GM19043 (cell line): ENCODE measurements at regions not wholly inside any gene's neighbourhood (a gene's known extent, or its start where the extent isn't known, plus 50 kb on each side); places are given as distances from the start of the nearest gene placed in this dataset.
"Not testable (repeated sequence)": the region's sequence is repeated elsewhere in the genome, so short reads cannot be mapped to it uniquely, and the experiment has no call there.

Experiments used
- ATAC-seq: cut with Tn5 transposase; IDR thresholded peaks from one replicate; pipeline ENCODE4 v1.9.1; 2021; ENCODE audit warnings: low read depth; ENCODE audit not compliant: unreplicated experiment

DNA sequence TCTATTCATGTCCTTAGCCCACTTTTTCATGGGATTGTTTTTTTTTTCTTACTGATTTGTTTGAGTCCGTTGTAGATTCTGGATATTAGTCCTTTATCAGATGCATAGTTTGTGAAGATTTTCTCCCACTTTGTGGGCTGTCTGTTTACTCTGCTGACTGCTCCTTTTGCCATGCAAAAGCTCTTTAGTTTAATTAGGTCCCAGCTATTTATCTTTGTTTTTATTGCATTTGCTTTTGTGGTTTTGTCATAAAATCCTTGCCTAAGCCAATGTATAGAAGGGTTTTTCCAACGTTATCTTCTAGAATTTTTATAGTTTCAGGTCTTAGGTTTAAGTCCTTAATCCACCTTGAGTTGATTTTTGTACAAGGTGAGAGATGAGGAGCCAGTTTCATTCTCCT, 358.9 kb downstream of the ADAMTS20 start:
- ATAC-seq: not testable (repeated sequence)

- ATAC-seq: not testable (repeated sequence)
Observed at GRCh38 chr12:43192442-43192841, 359.6 kb downstream of the ADAMTS20 start.

- no peak for ATAC-seq
Observed at GRCh38 chr12:43180242-43180641, 371.8 kb downstream of the ADAMTS20 start.

GRCh38 chr12:43179486-43179885, 372.5 kb downstream of the ADAMTS20 start:
- no peak for ATAC-seq

GRCh38 chr12:43177276-43177675, 374.7 kb downstream of the ADAMTS20 start:
- ATAC-seq: no peak

GRCh38 chr12:43169115-43169681, 382.8 kb downstream of the ADAMTS20 start:
- ATAC-seq: no peak

DNA sequence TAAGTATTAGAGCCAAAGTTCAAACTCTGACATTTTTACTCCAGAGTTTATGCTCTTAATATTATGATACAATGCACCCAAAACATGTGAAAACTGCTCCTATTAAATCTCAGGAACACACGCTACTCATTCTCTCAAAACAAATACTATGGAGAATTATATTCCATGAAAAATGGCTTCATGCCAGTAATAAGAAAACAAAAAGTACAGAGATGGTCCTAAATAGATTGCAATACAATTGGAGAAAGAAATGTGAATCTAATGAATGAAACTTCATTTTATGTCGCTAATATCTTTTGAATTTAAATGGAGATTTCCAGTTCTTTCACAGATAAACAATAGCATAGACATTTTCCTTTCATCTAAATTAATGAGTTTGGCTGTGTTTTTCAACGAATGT, 384.3 kb downstream of the ADAMTS20 start:
- ATAC-seq: no peak

GRCh38 chr12:43165351-43165750, 386.7 kb downstream of the ADAMTS20 start:
- ATAC-seq: no peak

- no peak for ATAC-seq
Observed at GRCh38 chr12:43162138-43162537, 389.9 kb downstream of the ADAMTS20 start.

- no peak for ATAC-seq
Observed at GRCh38 chr12:43159506-43159905, 392.5 kb downstream of the ADAMTS20 start.

DNA sequence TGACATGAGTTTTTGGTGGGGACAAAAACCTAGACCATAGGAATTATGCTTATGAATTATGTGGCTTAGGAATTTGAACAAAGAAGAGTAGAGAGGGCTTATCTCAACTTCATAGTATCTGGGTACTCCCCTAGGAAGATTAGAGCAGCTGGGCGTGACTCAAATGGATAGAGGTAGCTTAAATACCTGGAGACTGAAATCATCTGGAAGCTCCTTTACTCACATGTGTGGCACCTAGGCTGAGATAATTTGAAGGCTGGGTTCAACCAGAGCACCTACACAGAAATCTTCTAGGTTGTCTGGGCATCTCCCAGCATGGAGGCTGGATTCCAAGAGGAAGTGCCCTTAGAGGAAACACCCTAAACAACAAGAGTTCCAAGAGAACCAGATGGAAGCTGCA, 393.9 kb downstream of the ADAMTS20 start:
- no peak for ATAC-seq

- no peak for ATAC-seq
Observed at GRCh38 chr12:43155376-43155775, 396.6 kb downstream of the ADAMTS20 start.

GRCh38 chr12:43154498-43155045, 397.4 kb downstream of the ADAMTS20 start:
- ATAC-seq: no peak

- ATAC-seq: no peak
Observed at GRCh38 chr12:43151441-43151981, 400.5 kb downstream of the ADAMTS20 start.

GRCh38 chr12:43148691-43149090, 403.3 kb downstream of the ADAMTS20 start:
- ATAC-seq: no peak

- no peak for ATAC-seq
Observed at GRCh38 chr12:43147878-43148277, 404.1 kb downstream of the ADAMTS20 start.

DNA sequence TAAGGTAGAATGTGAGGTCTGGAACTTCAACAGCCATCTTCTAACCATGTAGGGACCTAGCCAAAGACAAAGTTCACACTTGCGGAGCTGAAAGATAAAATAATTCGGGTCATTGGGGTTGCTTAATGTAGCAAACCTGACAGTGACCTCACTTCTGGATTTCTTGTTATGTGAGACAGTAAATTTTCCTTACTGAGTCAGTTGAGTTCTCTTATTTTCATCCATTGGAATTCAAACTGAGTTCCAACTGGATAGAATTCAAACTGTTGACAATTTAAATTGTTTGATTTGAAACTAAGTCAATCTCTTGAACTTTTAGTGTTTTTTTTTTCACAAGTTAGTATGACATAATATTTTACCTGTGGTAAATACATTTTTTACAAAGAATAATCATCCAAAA, 406.5 kb downstream of the ADAMTS20 start:
- ATAC-seq: no peak

GRCh38 chr12:43143278-43143677, 408.7 kb downstream of the ADAMTS20 start:
- ATAC-seq: no peak

- no peak for ATAC-seq
Observed at GRCh38 chr12:43132291-43132690, 419.7 kb downstream of the ADAMTS20 start.

GRCh38 chr12:43131301-43131700, 420.7 kb downstream of the ADAMTS20 start:
- no peak for ATAC-seq

DNA sequence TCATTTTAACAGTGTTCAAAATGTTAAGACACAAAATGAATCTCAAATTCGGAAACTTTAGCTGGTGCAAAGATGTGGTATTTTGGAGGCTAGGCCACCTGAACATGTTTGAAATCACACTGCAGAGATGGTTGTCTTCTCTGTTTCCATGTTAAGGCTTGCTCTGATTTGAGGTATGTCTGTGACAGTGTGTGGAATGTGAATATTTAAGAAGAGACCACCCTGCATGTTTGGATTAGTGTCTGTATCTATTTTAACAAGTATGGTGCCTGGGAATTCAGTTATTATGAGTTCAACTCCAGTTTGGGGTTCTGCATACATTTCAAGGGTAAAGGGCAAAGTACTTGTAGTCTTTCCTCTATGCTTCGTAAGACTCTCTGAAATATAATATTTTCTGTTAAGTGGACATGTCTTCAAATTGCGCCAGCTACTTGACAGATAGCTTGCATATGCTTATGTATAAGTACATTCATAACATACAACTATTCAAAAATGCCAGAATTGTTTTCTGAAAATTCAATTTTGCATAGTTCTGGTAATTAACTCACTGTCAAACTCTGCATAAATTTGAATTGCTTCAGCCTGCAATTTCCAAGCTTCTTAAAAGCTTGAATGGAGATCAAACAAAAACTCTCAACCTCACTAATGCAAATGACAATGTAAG, 424.0 kb downstream of the ADAMTS20 start:
- ATAC-seq: no peak
